Lower lobe of right lung (tissue), 2 donors: ENCODE measurements at regions not wholly inside any gene's neighbourhood (a gene's known extent, or its start where the extent isn't known, plus 50 kb on each side); places are given as distances from the start of the nearest gene placed in this dataset.

Experiments used
- ATAC-seq, 2 donors: fragments of 200-7000 bp; cut with Tn5 transposase; one replicate each; pipeline ENCODE4 v1.9.1; 2020 to 2022; ENCODE audit warnings: mild to moderate bottlenecking in 2 of 2, moderate library complexity in 2 of 2
- DNase-seq: peaks from one replicate; pipeline ENCODE4 v3.0.0-alpha.2; 2020
- H3K27ac ChIP-seq: fragments of 200-600 bp; one replicate; pipeline ENCODE4 v1.8.0; 2022
- H3K27me3 ChIP-seq: fragments of 200-600 bp; one replicate; pipeline ENCODE4 v1.8.0; 2022; ENCODE audit warnings: low read depth
- H3K36me3 ChIP-seq: fragments of 200-600 bp; one replicate; pipeline ENCODE4 v1.8.0; 2022; ENCODE audit warnings: mild to moderate bottlenecking
- H3K4me1 ChIP-seq: fragments of 200-600 bp; one replicate; pipeline ENCODE4 v1.8.0; 2022
- H3K4me3 ChIP-seq: fragments of 200-600 bp; one replicate; pipeline ENCODE4 v1.8.0; 2022; ENCODE audit warnings: mild to moderate bottlenecking
- H3K9me3 ChIP-seq: fragments of 200-600 bp; one replicate; pipeline ENCODE4 v1.8.0; 2022
- intact Hi-C: fragments of 100-400 bp; cut with DNase I; formaldehyde crosslinking; loops from one replicate; pipeline ENCODE4 v1.11.0; 2022
- TF ChIP-seq, protein P1 (sequence below): fragments of 200-600 bp; IDR thresholded peaks from one replicate; pipeline ENCODE4 v1.8.0; 2022; ENCODE audit warnings: antibody characterized with exemption, mild to moderate bottlenecking
- donor health status: DM: no; HTN: yes; CAD: no; lungs with severe emphysema.

DNA sequence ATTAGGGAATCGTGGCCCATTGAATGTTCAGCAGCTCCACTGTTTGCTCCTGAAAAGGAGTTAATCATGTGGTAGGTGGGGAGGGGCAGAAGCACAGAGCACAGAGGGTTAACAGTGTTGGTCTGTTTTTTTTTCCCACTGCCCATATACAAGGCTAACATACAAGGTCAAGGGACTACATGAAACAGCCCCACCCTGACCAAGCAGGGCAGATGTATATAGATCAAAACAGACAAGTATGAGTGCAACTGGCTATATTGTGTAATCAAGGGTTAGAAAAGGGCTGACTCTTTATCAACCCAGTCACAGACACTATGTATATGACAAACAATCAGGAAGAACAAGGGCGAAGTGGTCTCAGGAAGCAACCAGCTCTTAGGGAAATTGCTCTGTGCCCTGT lies 186.6 kb upstream of the CDH11 start:
- Histone ChIP-seq H3K36me3 (no peaks in the 10 kb centered on the region), H3K4me3 (no peak overlapping the region), H3K27me3 (no peaks in the 10 kb centered on the region), H3K27ac (no peak overlapping the region), H3K4me1 (no peaks in the 10 kb centered on the region), H3K9me3 (no peaks in the 10 kb centered on the region)
- ATAC-seq (peak in 1 of 2 donors; percentile 35), DNase-seq (no peak)
- intact Hi-C loops: no loop called here
- TF ChIP-seq, protein P1, sequence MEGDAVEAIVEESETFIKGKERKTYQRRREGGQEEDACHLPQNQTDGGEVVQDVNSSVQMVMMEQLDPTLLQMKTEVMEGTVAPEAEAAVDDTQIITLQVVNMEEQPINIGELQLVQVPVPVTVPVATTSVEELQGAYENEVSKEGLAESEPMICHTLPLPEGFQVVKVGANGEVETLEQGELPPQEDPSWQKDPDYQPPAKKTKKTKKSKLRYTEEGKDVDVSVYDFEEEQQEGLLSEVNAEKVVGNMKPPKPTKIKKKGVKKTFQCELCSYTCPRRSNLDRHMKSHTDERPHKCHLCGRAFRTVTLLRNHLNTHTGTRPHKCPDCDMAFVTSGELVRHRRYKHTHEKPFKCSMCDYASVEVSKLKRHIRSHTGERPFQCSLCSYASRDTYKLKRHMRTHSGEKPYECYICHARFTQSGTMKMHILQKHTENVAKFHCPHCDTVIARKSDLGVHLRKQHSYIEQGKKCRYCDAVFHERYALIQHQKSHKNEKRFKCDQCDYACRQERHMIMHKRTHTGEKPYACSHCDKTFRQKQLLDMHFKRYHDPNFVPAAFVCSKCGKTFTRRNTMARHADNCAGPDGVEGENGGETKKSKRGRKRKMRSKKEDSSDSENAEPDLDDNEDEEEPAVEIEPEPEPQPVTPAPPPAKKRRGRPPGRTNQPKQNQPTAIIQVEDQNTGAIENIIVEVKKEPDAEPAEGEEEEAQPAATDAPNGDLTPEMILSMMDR: no peak

DNA sequence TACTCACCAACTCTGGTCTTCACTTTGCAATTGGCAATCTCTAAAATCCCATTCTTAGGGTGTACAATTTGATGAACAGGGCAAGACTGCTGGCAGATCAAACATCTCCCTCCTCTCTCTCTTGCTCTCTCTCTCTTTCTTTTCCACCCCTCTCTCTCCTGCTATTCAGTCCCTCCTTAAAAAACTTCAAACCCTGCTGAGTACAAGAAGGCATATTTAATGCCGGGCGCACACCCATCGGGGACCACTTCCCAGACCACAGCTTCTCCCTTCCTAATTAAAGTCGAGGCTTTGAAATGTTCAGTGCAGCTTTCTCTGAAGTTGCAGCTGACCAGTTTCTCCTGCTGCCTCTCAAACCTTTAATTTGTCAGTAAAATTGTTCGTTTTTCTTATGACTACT lies 185.4 kb upstream of the CDH11 start:
- H3K4me3 ChIP-seq: no peak overlapping the region
- no peaks in the 10 kb centered on the region for H3K4me1 ChIP-seq
- H3K36me3 ChIP-seq: no peaks in the 10 kb centered on the region
- intact Hi-C loops: no loop called here
- H3K27ac ChIP-seq: no peak overlapping the region
- TF ChIP-seq, protein P1: no peak
- ATAC-seq: no peak
- H3K9me3 ChIP-seq: no peaks in the 10 kb centered on the region
- no peak for DNase-seq
- no peaks in the 10 kb centered on the region for H3K27me3 ChIP-seq

DNA sequence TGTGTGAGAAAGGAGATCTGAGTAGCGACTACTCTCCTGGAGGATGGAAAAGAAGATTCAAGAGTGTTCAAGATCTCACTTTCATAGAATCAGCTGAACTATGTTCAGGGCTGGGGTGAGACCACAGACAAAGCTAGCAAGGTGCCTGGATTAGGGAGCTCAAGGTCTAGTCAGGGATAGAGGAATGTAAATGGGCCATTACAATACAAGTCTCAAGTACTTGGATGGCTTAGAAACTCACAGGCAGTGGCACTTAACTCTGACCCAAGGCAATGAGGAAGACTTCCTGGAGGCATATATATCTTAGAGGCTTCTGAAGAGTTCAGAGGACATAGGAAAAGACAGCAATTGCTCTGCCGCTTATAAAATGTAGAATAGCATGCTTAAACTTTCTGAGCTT lies 184.9 kb upstream of the CDH11 start:
- no peak overlapping the region for H3K4me3 ChIP-seq
- DNase-seq (no peak), ATAC-seq (no peak)
- no peaks in the 10 kb centered on the region for H3K36me3 ChIP-seq
- H3K27ac ChIP-seq: no peak overlapping the region
- H3K9me3 ChIP-seq: no peaks in the 10 kb centered on the region
- H3K4me1 ChIP-seq: no peaks in the 10 kb centered on the region
- TF ChIP-seq, protein P1: no peak
- intact Hi-C loops: no loop called here
- no peaks in the 10 kb centered on the region for H3K27me3 ChIP-seq

DNA sequence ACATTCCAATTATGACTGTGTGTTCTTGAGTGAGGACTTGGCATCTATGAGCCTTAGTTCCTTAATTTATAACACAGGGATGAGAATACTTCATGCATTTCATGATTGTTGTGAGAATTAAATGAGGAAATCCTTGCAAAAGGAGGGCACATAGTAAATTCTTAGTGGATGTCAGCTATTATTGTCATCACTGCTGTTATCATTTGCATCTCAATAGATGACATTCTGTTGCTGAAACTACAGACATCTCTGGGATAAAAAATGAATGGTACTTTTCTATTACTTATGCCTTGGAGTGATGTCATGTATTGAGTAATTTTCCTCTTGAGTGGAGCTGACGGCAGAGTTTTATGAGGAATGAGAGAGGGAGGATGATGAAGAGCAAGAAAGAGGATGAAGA lies 184.4 kb upstream of the CDH11 start:
- Histone ChIP-seq H3K4me1 (no peaks in the 10 kb centered on the region), H3K4me3 (no peak overlapping the region), H3K36me3 (no peaks in the 10 kb centered on the region), H3K9me3 (no peaks in the 10 kb centered on the region), H3K27me3 (no peaks in the 10 kb centered on the region), H3K27ac (no peak overlapping the region)
- intact Hi-C loops: no loop called here
- ATAC-seq (no peak), DNase-seq (no peak)
- TF ChIP-seq, protein P1: no peak

DNA sequence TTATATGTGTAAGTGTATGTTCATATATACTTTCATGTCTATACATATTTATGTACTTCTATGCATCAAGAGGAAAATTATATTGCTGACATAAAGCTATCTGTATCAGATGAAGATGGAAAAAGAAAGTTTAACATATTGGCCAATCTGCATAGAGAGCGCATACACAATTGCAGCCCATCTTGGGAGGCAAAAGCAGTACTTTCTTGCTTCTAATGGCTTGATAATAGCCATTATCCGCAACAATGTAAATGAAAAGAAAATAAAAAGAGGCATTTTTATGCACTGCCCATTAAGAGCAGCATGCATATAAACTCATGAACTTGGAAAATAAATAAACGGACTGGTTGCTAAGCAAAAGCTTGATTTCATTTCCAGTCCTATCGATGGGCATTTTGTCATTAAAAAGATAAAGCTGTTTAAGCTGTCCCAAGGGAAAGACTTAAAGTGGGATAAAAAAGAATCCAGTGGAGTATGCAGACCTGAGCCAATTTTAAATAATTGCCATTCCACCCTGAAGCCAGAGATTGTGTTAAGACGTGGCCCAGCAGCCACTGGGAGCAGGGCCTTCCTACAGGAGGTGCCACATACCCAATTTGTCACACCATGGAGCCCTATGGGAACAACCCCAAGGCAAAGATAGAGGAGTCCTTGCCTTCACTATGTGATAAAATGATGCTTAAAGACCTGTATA lies 183.6 kb upstream of the CDH11 start:
- intact Hi-C loops: no loop called here
- H3K4me1 ChIP-seq: no peaks in the 10 kb centered on the region
- H3K36me3 ChIP-seq: no peaks in the 10 kb centered on the region
- DNase-seq: no peak
- no peak overlapping the region for H3K4me3 ChIP-seq
- no peak overlapping the region for H3K27ac ChIP-seq
- TF ChIP-seq, protein P1: no peak
- peak in 1 of 2 donors; percentile 36 for ATAC-seq
- H3K9me3 ChIP-seq: no peaks in the 10 kb centered on the region
- H3K27me3 ChIP-seq: no peaks in the 10 kb centered on the region
